NCI-H1694 (cell line): ENCODE measurements at regions not wholly inside any gene's neighbourhood (a gene's known extent, or its start where the extent isn't known, plus 50 kb on each side); places are given as distances from the start of the nearest gene placed in this dataset.

Experiments
- DNase-seq: peaks from one replicate; lab custom pipeline; 2025; lab: John Stamatoyannopoulos, UW

DNA sequence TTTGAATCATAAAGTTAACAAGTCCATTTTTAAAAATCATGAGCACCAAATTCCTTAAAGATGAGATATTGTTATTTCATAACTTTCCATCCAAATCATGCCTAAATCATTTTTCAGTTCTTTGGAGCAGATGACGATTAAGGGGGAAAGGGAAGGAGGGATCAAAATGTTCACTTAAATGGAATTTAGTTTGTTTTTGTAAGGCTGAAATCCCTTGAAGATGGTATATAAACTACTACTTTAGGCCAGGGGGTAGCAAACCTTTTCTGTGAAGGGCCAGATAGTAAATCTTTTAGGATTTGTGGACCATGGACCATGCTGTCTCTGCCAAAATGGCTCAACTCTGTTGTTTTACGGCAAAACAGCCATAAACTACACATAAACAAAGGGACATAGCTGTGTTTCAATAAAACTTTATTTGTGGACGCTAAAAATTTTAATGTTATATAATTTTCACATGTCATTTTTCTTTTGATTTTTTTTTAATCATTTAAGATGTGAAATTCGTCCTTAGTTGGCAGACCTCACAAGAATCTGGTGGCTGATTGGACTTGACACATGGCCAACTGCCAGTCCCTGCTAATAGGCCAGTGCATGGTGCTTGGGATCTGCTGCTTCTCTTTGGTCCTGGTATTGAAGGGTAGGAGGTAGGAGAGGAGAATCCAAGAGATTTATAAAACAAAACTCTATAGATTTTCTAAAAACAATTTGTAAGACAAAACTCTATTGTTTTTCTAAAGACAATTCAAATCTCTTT lies 52.0 kb upstream of the RTN4 start:
- no peak for DNase-seq

DNA sequence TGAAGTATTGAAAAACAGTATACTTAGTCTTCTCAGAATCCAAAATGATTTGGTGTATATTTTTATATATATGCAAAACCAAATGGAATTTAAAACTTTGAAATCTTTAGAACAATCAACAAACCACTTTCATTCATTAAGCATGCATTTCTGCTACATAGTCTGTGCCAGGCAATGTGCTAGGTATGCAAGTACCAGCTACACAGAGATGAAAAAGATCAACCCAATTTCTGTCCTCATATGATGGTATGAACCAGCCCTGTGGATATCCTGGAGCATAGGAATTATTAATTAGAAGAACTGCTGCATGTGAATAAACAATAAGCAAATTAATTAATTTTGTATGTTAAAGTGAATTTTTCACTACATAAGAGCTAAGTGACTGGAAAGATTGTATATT lies 51.2 kb upstream of the RTN4 start:
- no peak for DNase-seq

DNA sequence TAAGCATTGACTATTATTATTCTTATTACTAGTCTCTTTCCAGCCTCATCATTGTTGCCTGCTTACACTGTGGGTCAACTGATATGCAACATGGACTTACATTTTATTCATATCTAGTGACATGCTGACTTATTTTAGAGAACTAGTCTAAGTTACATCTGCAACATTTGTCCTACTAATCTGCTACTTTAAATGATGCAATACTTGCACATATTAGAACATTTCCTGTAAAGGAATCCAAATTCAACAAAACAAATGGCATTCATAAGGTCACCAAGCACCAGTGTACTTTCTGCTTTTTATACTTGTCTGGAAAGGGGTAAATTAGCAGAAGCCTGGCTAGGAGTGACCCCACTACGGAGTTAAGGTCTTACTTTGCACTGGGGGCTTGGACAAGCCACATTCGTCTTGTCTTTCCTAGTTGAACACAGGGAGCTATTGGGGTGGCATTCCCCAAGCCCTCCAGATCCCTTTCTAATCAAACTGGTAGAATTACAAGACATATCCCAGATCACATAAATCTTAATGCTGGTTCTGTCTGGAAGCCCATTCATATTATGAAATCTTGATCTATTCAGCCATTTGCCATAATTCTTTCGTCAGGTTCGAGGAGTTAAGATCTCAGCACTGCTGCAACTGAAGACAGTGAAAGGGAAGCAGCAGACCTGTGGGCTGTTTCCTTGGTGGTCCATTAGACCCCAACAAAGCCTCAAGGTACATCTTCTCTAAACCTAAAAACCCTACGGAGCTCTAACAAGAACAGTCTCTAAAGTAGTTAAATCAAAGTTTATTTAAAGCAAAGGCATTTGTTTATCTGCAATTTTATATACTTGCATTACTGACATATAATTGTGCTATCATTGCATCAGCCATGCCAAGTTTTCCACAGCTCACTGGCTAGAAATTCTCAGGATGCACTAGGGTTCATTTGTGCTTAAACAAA lies 49.9 kb upstream of the RTN4 start:
- no peak for DNase-seq
